Fibroblast of skin of back (primary cell): ENCODE measurements at regions not wholly inside any gene's neighbourhood (a gene's known extent, or its start where the extent isn't known, plus 50 kb on each side); places are given as distances from the start of the nearest gene placed in this dataset.
A peak's percentile ranks its signal among the peaks of the same experiment; 100 is the strongest.

Experiments
- DNase-seq: peaks from one replicate; pipeline ENCODE4 v3.0.0-alpha.2; 2013

DNA sequence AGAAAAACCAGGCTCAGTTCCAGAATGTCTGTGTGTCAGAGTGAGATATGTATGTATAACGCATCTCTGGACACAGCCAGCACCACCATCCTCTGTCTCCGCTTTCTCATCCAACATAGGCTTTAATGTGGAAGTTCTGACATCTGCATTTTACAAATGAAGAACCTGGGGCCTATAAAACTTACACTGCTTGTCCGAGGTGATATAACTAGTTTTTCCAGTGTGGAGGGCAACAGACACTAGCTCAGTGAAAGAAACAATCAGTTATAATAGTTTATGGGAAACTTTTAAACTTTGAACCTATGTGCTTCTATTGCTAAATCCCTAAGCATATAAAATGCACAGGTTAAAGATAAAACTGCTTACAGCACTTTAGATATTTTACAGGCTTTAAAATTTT lies 208.7 kb downstream of the CRPPA start:
- no peak for DNase-seq

DNA sequence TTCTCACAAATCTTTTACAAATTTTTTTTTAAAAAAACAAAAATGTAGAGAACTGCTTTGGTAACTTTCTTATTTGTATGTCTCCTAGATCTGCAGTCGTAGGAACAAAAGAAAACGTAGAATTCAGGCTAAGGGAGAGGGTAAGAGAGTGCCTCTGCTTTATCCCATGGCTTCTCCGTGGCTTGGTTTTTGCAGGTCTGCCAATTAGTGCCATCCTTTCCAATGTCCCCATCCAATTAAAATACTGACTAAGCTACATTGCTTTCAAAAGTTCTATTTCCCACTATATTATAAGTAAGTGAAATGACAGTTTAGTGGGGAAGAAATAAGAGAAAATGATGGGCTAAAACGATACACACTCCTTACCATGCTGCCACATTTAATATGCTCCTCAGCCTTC lies 209.3 kb downstream of the CRPPA start:
- no peak for DNase-seq

DNA sequence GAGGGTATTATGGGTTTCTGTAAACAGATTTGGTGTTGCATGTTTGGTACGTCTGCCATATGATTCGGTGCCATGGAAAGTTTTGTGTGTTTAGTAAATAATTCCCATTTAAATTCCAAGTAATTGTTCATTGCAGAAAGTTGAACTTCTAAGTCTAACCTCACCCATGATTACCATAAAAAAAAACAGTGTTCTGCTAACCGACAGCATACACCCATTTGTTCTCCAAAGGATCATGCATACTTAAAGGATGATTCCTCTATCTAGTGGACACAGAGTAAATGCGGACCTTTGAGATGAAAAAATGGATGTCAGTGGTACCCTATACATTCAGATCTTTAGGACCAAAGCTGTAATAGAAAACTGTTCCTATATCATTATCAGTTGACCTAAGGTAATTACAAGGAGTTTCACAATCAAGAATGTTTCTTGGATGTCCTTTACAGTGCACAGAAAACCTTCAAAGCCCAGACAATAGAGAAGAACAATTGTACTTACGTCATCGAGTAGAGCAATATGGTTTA lies 209.9 kb downstream of the CRPPA start:
- no peak for DNase-seq

DNA sequence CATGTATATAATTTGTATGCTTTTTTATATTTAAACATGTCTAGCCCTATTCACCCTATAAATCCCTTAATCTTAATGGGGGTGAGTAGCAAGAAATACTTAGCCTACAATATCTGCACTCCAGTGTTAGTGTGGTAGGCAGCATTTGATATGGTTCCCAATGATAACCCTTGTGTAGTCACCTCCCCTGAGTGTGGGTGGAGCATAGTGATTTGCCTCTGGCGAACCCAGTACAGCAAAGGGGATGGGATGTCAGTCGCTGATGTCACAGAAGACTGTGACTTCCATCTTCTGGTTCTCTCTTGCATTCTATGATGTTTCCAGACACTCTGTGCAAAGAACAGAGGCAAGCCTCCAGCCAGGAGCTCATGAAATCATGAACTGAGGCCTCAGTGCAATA lies 211.2 kb downstream of the CRPPA start:
- DNase-seq = no peak

DNA sequence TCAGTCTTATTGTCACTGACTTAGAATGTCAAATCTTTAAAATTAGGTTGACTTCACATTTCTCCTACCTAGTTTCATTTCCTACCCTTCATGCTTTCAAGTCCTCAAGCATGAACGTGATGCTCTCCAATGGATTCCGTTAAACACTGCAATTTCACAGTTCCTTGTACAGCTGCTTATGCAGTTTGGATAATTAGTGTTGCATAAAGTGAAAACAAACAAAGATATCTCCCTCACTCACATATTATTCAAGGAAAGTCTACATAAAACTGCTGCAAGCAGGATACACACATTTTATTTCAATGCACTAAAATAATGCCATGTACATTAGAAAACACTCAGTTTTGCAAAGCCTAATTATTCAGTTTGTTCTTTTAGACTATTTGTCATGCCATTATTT lies 214.0 kb downstream of the CRPPA start:
- DNase-seq = no peak

DNA sequence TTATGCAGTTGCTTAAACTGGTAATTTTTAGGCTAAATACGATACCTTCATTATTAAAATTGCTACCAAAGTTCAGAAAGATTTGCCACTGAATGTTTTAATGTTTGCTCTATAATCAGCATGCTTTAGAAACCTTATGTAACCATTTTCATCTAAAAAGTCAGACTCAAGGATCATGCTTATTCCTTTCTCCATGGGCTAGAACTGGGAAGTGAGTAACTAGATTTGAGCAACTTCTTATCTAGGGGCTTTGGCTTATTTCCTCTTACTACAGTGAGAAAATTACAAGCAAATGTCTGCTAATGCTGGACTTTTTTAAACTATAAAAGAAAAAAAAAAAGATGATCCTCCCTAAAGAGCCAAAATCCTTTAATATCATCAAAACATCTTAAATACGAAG lies 215.9 kb downstream of the CRPPA start:
- no peak for DNase-seq

DNA sequence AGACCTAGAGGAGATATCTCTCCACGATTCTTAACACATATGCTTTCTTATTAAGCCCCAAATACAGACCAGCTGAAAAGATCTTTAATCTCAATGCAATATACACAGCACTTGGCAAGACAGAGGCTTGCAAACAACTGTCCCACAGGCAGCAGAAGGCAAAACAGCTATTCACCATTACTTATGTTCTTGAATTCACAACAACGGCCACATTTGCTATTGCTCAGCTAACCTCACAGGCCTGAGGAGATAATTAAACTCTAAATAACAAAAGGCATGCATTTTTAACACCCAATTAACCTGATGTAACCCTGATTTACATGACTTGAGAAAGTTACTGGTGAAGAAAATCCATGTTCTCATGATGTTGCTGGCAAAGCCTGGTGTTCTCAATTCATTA lies 216.4 kb downstream of the CRPPA start:
- no peak for DNase-seq

DNA sequence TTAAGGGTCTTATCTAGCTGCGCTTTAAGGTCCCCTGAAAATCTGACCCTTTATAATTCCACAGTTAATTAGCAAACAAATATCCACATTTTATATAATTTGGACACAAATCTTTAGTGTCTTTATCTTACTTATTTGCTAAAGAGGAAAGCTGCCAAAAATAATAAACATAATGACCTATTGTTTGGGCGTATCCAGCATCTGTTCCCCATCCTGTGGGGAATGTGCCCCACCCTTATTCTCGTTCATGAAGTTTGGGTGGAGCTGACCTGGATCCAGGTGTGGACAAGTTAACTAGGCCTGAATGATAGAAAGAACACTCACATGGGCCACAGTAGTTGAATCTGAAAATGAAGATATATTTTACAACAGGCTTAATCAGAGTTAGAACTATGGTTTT lies 218.3 kb downstream of the CRPPA start:
- no peak for DNase-seq

DNA sequence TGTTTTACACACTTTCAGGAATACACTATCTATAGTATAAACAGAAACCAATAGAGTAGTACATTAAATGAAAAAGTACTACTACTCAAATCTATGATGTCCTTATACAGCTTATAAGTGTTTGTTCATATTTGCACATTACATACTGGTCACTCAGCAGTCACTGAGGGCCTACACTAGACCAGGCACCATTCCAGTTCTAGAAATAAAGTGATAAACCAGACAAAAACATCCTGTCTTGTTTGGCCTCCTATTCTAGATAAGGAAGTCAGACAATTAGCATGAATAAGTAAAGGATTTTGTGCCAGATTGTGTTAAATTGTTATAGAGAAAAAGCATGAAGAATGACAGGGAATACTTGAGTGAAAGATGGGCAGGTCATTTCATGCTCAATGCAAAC lies 219.0 kb downstream of the CRPPA start:
- DNase-seq = no peak

DNA sequence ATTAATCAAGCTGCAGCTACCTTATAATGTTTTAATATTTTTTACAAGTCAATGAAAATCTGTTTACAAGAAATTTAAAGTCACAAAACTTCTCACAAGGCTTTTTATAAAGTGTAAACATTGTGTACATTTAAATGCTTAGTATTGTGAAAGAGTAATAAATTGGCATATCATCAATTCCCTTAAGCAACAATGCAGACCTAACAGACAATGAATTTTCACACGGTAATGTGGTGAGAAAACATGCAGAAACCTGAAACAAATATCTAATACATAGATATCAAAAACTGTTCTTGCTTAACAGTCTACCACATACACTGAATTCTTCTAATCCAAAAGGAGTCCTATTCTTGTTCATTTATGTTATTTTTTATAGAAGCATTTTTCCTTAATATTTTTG lies 220.7 kb downstream of the CRPPA start:
- no peak for DNase-seq

DNA sequence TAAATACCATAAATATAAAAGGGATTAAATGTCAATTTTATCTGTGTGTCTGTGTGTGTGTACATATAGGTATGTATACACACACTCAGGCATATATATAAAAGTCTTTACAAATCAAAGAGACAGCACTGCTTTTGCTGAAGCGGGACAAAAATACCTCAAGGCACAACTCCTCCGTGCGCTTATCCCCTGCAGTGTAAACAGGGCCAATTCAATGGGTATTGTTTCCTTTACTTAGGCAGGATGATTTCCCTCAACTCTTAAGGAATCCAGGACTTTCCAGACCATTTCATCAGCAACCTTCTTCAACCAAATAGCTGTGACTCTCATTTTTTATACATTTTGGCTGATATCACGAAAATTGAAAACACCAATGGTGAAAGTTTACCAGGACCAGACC lies 227.7 kb downstream of the CRPPA start:
- no peak for DNase-seq

DNA sequence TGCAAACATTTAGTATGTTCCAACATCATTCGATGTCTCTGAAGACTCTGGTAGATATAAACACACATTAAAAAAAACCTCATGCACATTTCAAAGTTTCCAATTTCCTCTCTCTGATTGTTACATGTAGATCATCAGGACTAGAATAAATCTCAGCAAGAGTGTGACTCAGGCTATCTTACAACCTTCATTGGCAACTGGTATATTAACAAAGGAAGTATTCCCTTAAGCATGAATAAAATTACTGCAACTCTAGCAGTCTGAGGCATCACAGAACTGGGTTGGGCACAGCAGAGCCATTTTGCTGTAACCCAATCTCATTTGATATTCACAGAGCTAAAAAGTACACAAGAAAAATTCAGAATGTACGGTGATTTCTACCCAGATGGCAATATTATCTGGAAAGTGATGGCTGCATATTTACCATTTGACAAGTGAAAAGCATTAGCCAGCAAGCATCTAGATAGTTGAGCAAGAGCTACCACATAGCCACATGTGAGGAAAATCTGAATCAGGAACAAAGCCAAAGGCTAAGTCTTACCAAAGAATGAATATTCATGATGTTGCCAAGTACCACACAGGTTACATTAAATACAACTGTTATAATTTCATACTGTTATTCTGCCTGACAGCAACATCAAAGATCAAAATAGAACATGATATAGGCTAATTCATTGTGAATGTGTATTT lies 232.2 kb downstream of the CRPPA start:
- DNase-seq = no peak

DNA sequence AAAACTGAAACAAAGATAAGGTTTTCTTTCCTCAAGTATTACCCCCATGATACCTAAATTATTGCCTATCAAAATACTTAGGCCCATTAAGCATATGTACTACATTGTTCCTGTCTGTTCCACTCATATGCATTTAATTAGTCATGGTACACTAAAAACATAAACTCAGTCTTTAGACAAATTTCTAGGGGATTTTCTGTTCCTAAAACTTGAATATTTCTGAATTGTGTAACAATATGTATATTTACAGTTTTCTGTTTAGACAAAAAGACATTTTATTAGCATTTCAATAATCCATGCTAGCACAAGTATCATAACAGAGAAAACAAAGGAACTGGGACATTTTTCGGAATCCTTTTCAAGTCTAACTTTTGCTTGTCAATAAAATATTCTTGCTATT lies 234.2 kb downstream of the CRPPA start:
- DNase-seq = no peak

DNA sequence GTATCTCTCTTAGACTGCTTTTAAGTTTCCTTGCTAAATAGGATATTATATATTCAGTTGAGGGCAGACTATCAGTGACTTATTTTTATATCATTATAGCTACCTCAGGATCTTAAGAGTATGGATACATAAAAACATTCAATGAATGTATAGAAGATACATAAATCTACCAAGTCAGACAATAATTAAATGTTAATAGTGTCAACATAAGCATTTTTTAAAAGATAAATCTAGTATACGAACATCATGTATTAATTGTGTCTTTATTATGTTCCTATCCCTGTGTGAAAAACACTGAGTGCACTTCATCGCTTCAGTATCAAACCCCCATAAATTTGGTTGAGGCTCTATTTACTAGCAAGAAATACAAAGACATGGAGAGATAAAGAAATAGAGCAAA lies 242.8 kb downstream of the CRPPA start:
- no peak for DNase-seq

DNA sequence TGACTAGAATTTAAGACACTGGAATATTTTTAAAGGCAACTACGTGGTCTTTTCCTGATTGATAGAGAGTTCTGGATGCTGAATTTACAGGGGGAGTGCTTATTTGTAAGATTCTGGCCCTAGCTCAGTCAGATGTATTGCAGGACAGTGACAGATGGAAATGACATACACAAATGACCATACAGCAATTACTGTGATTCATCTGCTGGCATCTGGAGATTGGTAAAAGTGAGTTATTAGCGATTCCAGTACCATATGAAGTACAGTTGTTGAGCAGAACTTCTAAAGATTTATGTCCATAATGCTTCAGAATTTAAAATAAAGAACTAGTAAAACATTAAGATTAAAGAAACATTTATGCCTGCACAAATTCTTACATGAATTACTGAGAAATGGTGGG lies 243.2 kb downstream of the CRPPA start:
- DNase-seq = no peak

DNA sequence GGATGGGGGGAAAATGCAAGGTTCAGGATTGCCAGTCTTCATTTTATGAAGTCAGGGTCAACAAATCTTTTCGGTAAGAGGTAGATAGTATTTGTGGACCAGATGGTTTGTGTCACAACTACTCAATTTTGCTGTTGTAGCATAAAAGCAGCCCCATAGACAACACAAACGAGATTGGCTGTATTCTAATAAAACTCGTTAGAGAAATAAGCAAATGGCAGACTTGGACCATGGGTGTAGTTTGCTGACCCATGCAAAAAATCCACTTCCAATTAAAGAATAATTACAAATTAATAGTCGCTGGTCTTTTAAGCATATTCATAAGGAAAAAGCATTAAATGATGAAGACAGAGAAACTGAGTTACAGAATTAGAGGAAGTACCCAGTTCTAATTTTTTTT lies 247.1 kb downstream of the CRPPA start:
- no peak for DNase-seq

DNA sequence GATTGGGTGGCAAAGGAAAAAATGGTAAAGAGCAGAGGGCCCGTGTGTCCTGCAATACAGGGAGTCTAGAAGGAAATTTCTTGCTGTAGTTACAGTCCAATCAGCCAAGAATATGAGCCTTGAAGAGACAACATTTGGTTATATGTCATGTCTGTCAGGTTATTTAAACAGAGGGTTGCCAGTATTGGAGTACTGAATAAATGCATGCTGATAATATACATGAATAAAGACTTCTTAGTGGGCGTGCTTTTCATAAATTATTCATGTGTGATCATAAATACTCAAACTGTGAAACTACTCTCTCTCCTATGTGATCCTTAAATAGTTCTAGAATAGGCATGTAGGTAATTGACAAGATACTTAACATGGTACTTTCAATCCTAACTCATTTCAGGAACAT lies 249.0 kb downstream of the CRPPA start:
- no peak for DNase-seq

DNA sequence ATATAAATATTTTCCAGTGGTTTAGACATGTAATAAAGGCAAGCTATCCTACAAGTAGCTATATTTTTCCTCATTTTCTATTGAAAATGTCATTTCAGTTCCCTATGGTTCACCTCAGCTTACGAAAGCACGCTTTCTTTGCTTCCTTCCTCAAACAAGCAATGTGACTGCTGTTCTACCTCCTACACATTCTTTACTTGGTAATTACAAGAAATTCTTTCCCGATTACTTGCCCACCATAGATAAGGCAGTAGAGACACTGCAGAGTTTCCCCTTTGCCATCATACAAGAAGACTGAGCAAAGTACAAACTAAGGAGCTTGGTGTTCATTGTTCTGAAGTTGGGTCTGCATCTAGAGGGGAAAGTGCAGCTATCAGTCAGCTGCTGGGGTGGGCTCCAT lies 249.4 kb downstream of the CRPPA start:
- no peak for DNase-seq

DNA sequence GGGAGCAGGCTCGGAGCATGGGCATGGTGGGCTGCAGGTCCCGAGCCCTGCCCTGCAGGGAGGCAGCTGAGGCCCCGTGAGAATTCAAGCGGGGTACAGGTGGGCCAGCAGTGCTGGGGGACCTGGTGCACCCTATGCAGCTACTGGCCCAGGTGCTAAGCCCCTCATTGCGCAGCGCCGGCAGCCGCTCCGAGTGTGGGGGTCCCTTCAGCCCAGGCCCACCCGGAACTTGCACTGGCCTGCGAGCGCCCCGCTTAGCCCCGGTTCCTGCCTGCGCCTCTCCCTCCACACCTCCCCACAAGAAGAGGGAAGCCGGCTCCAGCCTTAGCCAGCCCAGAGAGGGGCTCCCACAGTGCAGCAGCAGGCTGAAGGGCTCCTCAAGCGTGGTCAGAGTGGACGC lies 250.7 kb downstream of the CRPPA start:
- DNase-seq = no peak

DNA sequence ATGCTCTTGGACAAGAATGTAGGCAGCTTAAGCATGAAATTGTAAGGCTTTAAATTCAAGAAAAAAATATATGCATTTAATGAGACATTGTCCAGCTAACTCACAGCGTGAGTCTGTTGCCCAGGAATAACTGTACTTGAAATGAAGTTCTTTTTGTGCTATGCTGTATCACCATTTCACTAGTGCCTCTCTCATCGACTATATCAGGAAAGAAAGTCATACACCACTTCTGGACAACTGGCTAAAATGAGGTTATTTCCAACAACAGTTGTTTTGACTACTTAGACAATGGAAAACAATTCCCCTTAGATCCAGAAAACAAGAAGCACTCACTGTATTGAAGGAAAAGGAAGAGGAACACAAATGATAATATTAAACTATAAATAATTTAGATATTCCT lies 251.8 kb downstream of the CRPPA start:
- no peak for DNase-seq

DNA sequence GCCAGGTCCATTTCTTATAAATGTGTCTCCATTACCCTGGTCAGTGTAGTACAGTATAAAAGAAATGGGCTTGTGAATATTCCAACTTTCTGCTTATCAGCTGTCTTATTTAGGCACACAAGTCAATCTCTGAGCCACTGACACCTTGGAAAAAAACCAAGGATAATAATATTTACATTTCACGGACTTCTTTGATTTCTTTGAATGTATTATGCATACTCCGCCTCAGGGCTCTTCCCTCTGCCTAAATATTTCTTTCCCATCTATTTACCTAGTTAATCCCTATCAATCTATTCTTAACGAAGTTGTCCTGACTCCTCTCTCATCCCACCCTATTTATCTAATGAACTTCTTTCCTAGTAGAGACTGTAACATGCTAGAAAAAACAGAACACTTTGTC lies 253.8 kb downstream of the CRPPA start:
- no peak for DNase-seq

DNA sequence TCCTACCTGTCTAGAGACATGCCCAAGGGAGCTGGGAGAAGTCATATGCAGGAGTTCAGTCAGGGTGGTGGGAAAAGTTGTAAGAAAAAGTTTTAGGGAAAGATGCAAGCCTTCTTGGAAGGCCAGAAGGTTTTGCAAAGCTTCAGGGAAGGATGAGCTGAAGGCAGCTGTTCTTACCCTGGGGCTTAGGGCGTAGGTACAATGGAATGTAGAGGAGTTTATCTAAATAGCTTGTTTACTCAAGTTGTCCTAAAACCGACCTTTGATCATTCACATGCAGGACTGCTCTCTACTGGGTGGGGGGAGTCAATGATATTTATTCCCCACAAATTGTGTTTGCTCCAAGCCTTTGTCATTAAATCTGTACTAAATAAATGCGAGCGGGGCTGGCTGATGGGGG lies 277.0 kb downstream of the CRPPA start:
- no peak for DNase-seq

DNA sequence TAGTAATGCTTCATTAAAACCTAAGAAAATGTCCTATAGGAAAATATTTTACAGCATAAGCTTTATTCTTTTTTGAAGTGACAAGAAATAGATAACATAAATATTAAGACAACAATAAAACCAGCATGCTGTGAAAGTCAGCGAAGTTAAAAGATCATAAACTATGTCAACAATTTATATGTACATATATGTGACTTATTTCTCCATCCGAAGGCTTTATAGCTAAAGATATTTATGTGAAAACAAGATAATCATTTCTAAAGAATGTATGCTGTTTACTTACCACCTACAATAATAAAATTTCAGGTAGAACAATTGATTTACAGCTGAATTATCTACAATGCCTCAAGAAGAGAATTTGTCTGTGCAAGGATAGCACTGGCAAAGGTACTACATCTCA lies 283.4 kb downstream of the CRPPA start:
- DNase-seq = no peak

DNA sequence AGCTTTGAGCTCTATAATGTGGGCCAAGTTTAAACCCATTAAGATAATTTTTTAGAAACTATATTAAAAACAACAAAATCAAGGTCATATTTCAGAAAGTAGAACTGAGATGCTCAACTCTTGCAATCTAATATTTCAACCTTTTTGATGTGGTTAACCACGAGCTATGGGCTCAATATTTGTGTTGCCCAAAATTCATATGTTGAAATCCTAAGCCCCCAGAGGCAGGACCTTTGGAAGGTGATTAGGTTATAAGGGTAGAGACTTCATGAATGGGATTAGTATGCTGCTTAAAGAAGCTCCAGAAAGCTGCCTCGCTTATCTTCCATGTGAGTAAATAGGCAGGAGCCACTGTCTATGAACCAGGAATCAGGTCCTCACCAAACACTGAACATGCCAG lies 284.4 kb downstream of the CRPPA start:
- no peak for DNase-seq

DNA sequence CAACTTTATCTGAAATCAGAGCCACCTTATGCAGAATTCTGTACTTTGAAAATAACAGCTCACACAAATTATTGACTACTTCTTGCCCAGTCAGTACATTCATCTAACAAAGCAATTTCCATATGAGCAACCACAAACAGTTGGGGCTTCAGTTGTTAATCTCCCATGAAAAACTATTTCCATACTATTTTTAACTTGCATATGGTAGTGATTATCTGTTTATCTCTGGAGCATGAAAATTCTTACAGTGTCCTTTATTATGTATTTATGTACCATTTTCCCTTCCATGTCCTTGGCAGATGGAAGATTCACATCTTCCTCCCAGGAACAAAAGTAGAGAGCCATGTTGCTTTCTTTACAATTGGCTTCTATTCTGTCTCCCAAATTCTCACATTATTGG lies 285.7 kb downstream of the CRPPA start:
- peak; percentile 2 for DNase-seq
